ENCODE measurements at regions not wholly inside any gene's neighbourhood (a gene's known extent, or its start where the extent isn't known, plus 50 kb on each side); places are given as distances from the start of the nearest gene placed in this dataset.

DNA sequence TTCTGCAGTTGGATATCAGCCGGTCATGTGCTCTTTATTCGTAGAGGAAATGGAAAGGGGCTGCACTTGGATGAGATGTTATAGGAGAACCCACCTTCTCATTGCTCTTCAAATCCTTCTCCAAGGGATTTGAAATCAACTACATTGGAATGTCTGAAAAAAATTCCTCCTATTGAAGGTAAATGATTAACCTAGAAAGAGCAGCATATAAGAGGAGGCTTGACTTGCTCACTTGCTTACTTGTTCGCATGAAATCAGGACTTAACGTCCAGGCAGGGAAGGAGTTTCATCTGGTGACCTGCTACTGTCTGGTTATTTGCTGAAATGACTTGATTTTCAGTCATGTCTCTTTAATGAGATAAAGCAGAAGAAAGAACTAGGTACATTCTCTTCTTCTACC lies 338.4 kb upstream of the NOCT start:
- TF ChIP-seq, protein P1, sequence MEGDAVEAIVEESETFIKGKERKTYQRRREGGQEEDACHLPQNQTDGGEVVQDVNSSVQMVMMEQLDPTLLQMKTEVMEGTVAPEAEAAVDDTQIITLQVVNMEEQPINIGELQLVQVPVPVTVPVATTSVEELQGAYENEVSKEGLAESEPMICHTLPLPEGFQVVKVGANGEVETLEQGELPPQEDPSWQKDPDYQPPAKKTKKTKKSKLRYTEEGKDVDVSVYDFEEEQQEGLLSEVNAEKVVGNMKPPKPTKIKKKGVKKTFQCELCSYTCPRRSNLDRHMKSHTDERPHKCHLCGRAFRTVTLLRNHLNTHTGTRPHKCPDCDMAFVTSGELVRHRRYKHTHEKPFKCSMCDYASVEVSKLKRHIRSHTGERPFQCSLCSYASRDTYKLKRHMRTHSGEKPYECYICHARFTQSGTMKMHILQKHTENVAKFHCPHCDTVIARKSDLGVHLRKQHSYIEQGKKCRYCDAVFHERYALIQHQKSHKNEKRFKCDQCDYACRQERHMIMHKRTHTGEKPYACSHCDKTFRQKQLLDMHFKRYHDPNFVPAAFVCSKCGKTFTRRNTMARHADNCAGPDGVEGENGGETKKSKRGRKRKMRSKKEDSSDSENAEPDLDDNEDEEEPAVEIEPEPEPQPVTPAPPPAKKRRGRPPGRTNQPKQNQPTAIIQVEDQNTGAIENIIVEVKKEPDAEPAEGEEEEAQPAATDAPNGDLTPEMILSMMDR (IDR thresholded peaks at IDR 0.05), result no peak
- no peak for TF ChIP-seq EP300 (IDR thresholded peaks at IDR 0.05)
- no peak for TF ChIP-seq POLR2A (IDR thresholded peaks at IDR 0.05)
